H9 (cell line): ENCODE measurements at regions not wholly inside any gene's neighbourhood (a gene's known extent, or its start where the extent isn't known, plus 50 kb on each side); places are given as distances from the start of the nearest gene placed in this dataset.

Experiments
- DNase-seq: peaks from one replicate; pipeline ENCODE4 v3.0.0-alpha.2; 2017
- H2AFZ ChIP-seq: one replicate; pipeline ENCODE4 v1.6.1; 2013; ENCODE audit warnings: mild to moderate bottlenecking, low read length, control low read depth, moderate library complexity
- H2AK5ac ChIP-seq: 2 replicates; pipeline ENCODE4 v1.6.1; 2013; ENCODE audit warnings: low read length, control low read depth, mixed read lengths; ENCODE audit not compliant: insufficient read length
- H2BK120ac ChIP-seq: one replicate; pipeline ENCODE4 v1.6.1; 2013; ENCODE audit warnings: low read depth, mild to moderate bottlenecking, low read length, control low read depth, inconsistent platforms; ENCODE audit not compliant: poor library complexity, severe bottlenecking
- H2BK12ac ChIP-seq: 2 replicates; pipeline ENCODE4 v1.6.1; 2013; ENCODE audit warnings: low read length, control low read depth, mixed read lengths, low read depth; ENCODE audit not compliant: insufficient read length
- H2BK15ac ChIP-seq: 2 replicates; pipeline ENCODE4 v1.6.1; 2013; ENCODE audit warnings: low read depth, low read length, control low read depth
- H2BK20ac ChIP-seq: one replicate; pipeline ENCODE4 v1.6.1; 2013; ENCODE audit warnings: low read depth, mild to moderate bottlenecking, low read length, control low read depth, inconsistent platforms; ENCODE audit not compliant: poor library complexity, severe bottlenecking
- H2BK5ac ChIP-seq: 2 replicates; pipeline ENCODE4 v1.6.1; 2013; ENCODE audit warnings: low read length, control low read depth, mixed read lengths; ENCODE audit not compliant: insufficient read length
- H3K14ac ChIP-seq: 2 replicates; pipeline ENCODE4 v1.6.1; 2013; ENCODE audit warnings: low read length, control low read depth; ENCODE audit not compliant: insufficient read depth
- H3K18ac ChIP-seq: 2 replicates; pipeline ENCODE4 v1.6.1; 2013; ENCODE audit warnings: low read depth, mild to moderate bottlenecking, mixed read lengths, low read length, control low read depth; ENCODE audit not compliant: insufficient read length
- H3K23ac ChIP-seq: 2 replicates; pipeline ENCODE4 v1.6.1; 2013; ENCODE audit warnings: low read length, control low read depth, mixed read lengths, low read depth; ENCODE audit not compliant: insufficient read length
- H3K23me2 ChIP-seq: 2 replicates; pipeline ENCODE4 v1.6.1; 2013; ENCODE audit warnings: low read depth, mild to moderate bottlenecking, mixed read lengths, low read length, control low read depth; ENCODE audit not compliant: insufficient read length, poor library complexity, severe bottlenecking
- H3K27ac ChIP-seq: 2 replicates; pipeline ENCODE4 v1.5.1; 2013; ENCODE audit warnings: low read length, control low read depth, mixed read lengths, low read depth; ENCODE audit not compliant: insufficient read length
- H3K27me3 ChIP-seq: 2 replicates; pipeline ENCODE4 v1.6.1; 2013; ENCODE audit warnings: low read length, control low read depth, inconsistent platforms; ENCODE audit not compliant: insufficient read depth
- H3K4ac ChIP-seq: 2 replicates; pipeline ENCODE4 v1.6.1; 2013; ENCODE audit warnings: low read depth, mild to moderate bottlenecking, control low read depth, inconsistent platforms, low read length, moderate library complexity
- H3K4me1 ChIP-seq: 2 replicates; pipeline ENCODE4 v1.6.1; 2013; ENCODE audit warnings: low read length, control low read depth, inconsistent platforms; ENCODE audit not compliant: insufficient read depth
- H3K4me2 ChIP-seq: 2 replicates; pipeline ENCODE4 v1.6.1; 2013; ENCODE audit warnings: low read length, control low read depth, mixed read lengths; ENCODE audit not compliant: insufficient read length, insufficient read depth
- H3K56ac ChIP-seq: 2 replicates; pipeline ENCODE4 v1.6.1; 2013; ENCODE audit warnings: low read depth, mild to moderate bottlenecking, mixed read lengths, low read length, control low read depth; ENCODE audit not compliant: insufficient read length
- H3K79me1 ChIP-seq: 2 replicates; pipeline ENCODE4 v1.6.1; 2013; ENCODE audit warnings: low read depth, mild to moderate bottlenecking, moderate library complexity, low read length, control low read depth, inconsistent platforms; ENCODE audit not compliant: insufficient read depth, poor library complexity, severe bottlenecking
- H3K79me2 ChIP-seq: 2 replicates; pipeline ENCODE4 v1.6.1; 2013; ENCODE audit warnings: low read length, control low read depth, inconsistent platforms; ENCODE audit not compliant: insufficient read depth
- H3K9ac ChIP-seq: 2 replicates; pipeline ENCODE4 v1.6.1; 2013; ENCODE audit warnings: low read length, control low read depth, mixed read lengths; ENCODE audit not compliant: insufficient read length; ENCODE audit errors: extremely low read depth
- H3K9me3 ChIP-seq: one replicate; pipeline ENCODE4 v1.6.1; 2013; ENCODE audit warnings: low read depth, low read length, inconsistent platforms; ENCODE audit not compliant: control insufficient read depth
- H3T11ph ChIP-seq: one replicate; pipeline ENCODE4 v1.6.1; 2013; ENCODE audit warnings: mild to moderate bottlenecking, low read length, control low read depth, inconsistent platforms
- H4K20me1 ChIP-seq: one replicate; pipeline ENCODE4 v1.6.1; 2013; ENCODE audit not compliant: control insufficient read depth, insufficient read length, insufficient read depth
- H4K5ac ChIP-seq: 2 replicates; pipeline ENCODE4 v1.6.1; 2013; ENCODE audit warnings: low read depth, mild to moderate bottlenecking, mixed read lengths, low read length, control low read depth; ENCODE audit not compliant: insufficient read length
- H4K8ac ChIP-seq: replicated peaks from 2 replicates; pipeline ENCODE4 v1.6.1; 2013; ENCODE audit warnings: low read length, control low read depth, mixed read lengths, low read depth; ENCODE audit not compliant: insufficient read length
- H4K91ac ChIP-seq: 2 replicates; pipeline ENCODE4 v1.6.1; 2013; ENCODE audit warnings: low read depth, mild to moderate bottlenecking, moderate library complexity, mixed read lengths, low read length, control low read depth; ENCODE audit not compliant: insufficient read length
- H3K27ac Mint-ChIP-seq, 3 experiments: 2 replicates in 2 of 3; 3 replicates in 1 of 3; pipeline ENCODE4 v1.8.0; 2020 to 2021; ENCODE audit warnings: mixed read lengths in 3 of 3, mild to moderate bottlenecking in 1 of 3, moderate library complexity in 1 of 3
- H3K27me3 Mint-ChIP-seq: 2 replicates; pipeline ENCODE4 v1.8.0; 2021; ENCODE audit warnings: low read depth, mild to moderate bottlenecking, moderate library complexity, mixed read lengths
- H3K36me3 Mint-ChIP-seq, 3 experiments: 2 replicates in 2 of 3; 3 replicates in 1 of 3; pipeline ENCODE4 v1.8.0; 2020 to 2021; ENCODE audit warnings: low read depth in 3 of 3, mixed read lengths in 3 of 3; ENCODE audit not compliant: insufficient read depth in 1 of 3
- H3K4me1 Mint-ChIP-seq, 2 experiments: 2 replicates each; pipeline ENCODE4 v1.8.0; 2020; ENCODE audit warnings: mixed read lengths in 2 of 2
- H3K4me3 Mint-ChIP-seq, 2 experiments: 2 replicates in 1 of 2; 3 replicates in 1 of 2; pipeline ENCODE4 v1.8.0; 2020 to 2021; ENCODE audit warnings: mild to moderate bottlenecking in 2 of 2, mixed read lengths in 2 of 2, moderate library complexity in 1 of 2
- H3K9me3 Mint-ChIP-seq, 2 experiments: 2 replicates in 1 of 2; 3 replicates in 1 of 2; pipeline ENCODE4 v1.8.0; 2020; ENCODE audit warnings: mild to moderate bottlenecking in 2 of 2, mixed read lengths in 2 of 2, moderate library complexity in 1 of 2
- WGBS: extraction: QIAGEN DNeasy Blood & Tissue Kit; methylation state at CpG from one replicate; pipeline ENCODE4 v1.1.7; 2013; ENCODE audit warnings: missing lambda C conversion rate, low lambda C conversion rate, mixed read lengths; ENCODE audit not compliant: insufficient read length; ENCODE audit errors: extremely low coverage; 5-methylcytosine and 5-hydroxymethylcytosine counted together
- TF ChIP-seq, protein P1 (sequence below): fragments of 200-600 bp; sonication (generic); conservative IDR thresholded peaks from 3 replicates; pipeline ENCODE4 v1.8.0; 2021; ENCODE audit warnings: antibody characterized with exemption, mild to moderate bottlenecking

DNA sequence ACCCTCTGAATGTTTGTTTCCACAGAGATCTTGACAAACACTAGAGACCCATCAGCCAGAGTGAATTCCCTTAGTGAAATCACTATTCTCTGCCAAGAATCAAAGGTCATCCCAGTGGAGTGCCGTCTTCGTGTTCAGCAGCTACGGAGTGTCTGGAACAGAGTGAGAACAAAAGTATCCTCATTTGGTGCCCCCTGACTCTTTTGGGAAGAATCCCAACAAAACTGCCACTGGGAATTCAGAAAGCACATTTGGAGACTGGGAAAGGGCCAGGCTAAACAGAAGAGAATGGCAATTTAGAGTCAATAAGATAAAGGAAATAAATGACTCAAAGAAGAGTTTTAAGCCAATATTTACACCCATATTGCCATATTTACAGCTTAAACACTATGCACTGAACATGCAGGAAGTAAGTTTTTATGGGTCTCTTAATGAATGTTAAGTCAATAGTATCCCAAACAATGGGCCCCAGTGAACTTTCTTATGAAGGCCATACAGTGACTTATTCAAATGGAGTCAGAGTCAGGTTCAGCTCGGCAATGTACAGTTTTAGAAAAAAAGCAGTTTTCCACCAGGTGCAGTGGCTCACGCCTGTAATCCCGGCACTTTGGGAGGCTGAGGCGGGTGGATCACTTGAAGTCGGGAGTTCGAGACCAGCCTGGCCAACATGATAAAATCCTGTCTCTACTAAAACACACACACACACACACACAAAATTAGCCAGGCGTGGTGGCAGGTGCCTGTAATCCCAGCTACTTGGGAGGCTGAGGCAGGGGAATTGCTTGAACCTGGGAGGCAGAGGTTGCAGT, 392.6 kb downstream of the KLF5 start:
- no peak overlapping the region for H3K4me3 Mint-ChIP-seq
- H3K9me3 Mint-ChIP-seq: peaks cover 0 to 9% of the 10 kb centered on the region in 2 experiments; a peak in 3 of 5 replicates
- Histone ChIP-seq H3K23me2 (no peaks in the 10 kb centered on the region), H2BK5ac (no peak overlapping the region), H4K91ac (no peak overlapping the region), H2BK12ac (no peak overlapping the region), H3K4me2 (no peak overlapping the region), H2BK120ac (no peak overlapping the region), H3K56ac (no peak overlapping the region), H2BK15ac (no peak overlapping the region), H3K4ac (no peak overlapping the region), H3K23ac (no peak overlapping the region), H3K18ac (no peak overlapping the region), H3K9ac (no peak overlapping the region), H2AFZ (no peak overlapping the region), H3K27me3 (no peaks in the 10 kb centered on the region), H3K9me3 (no peaks in the 10 kb centered on the region), H4K5ac (no peak overlapping the region), H3K4me1 (no peaks in the 10 kb centered on the region), H3K27ac (no peak overlapping the region), H3T11ph (no peak overlapping the region), H2AK5ac (no peak overlapping the region), H4K20me1 (no peaks in the 10 kb centered on the region), H3K79me2 (no peaks in the 10 kb centered on the region), H4K8ac (no peak overlapping the region), H3K79me1 (no peaks in the 10 kb centered on the region), H3K14ac (no peak overlapping the region), H2BK20ac (no peak overlapping the region)
- H3K27ac Mint-ChIP-seq: no peak overlapping the region
- no peaks in the 10 kb centered on the region; a peak in 1 of 7 replicates for H3K36me3 Mint-ChIP-seq
- no peaks in the 10 kb centered on the region for H3K4me1 Mint-ChIP-seq
- no peaks in the 10 kb centered on the region for H3K27me3 Mint-ChIP-seq
- no CpG with 5 or more reads among the region's 10 CpGs for WGBS
- DNase-seq: no peak
- TF ChIP-seq, protein P1, sequence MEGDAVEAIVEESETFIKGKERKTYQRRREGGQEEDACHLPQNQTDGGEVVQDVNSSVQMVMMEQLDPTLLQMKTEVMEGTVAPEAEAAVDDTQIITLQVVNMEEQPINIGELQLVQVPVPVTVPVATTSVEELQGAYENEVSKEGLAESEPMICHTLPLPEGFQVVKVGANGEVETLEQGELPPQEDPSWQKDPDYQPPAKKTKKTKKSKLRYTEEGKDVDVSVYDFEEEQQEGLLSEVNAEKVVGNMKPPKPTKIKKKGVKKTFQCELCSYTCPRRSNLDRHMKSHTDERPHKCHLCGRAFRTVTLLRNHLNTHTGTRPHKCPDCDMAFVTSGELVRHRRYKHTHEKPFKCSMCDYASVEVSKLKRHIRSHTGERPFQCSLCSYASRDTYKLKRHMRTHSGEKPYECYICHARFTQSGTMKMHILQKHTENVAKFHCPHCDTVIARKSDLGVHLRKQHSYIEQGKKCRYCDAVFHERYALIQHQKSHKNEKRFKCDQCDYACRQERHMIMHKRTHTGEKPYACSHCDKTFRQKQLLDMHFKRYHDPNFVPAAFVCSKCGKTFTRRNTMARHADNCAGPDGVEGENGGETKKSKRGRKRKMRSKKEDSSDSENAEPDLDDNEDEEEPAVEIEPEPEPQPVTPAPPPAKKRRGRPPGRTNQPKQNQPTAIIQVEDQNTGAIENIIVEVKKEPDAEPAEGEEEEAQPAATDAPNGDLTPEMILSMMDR: no peak
